WI38 (cell line): ENCODE measurements at regions not wholly inside any gene's neighbourhood (a gene's known extent, or its start where the extent isn't known, plus 50 kb on each side); places are given as distances from the start of the nearest gene placed in this dataset.
"Not testable (repeated sequence)": the region's sequence is repeated elsewhere in the genome, so short reads cannot be mapped to it uniquely, and the experiment has no call there.

Source experiments
- H3K4me3 ChIP-seq: 2 replicates; pipeline ENCODE4 v1.5.1; 2011; ENCODE audit warnings: low read depth, mild to moderate bottlenecking, control low read depth, low read length
- TF ChIP-seq, protein P1 (sequence below): IDR thresholded peaks from 2 replicates; pipeline ENCODE4 v1.5.1; 2012; ENCODE audit warnings: low read depth, mild to moderate bottlenecking, control low read depth, low read length

DNA sequence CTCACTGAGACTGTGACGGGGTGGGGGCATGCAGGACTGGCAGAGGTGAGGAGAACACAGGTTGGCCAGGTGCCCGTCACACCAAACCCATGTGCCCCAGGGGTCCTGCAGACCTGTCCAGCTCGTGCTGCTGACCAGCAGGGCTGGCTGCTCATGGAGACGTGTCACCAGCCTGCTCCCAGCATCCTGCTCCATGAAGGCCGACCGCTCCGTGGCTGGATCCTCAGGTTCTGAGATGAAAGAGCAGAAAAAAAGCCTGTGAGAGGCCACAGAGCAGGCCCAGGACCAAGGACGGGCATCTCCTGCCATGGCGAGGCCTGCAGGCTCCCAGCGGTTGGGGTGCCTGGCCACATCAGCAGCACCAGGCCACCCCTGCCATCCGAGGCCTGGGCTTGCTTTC, 71.7 kb upstream of the DRD5 start:
- no peak overlapping the region for H3K4me3 ChIP-seq
- TF ChIP-seq, protein P1, sequence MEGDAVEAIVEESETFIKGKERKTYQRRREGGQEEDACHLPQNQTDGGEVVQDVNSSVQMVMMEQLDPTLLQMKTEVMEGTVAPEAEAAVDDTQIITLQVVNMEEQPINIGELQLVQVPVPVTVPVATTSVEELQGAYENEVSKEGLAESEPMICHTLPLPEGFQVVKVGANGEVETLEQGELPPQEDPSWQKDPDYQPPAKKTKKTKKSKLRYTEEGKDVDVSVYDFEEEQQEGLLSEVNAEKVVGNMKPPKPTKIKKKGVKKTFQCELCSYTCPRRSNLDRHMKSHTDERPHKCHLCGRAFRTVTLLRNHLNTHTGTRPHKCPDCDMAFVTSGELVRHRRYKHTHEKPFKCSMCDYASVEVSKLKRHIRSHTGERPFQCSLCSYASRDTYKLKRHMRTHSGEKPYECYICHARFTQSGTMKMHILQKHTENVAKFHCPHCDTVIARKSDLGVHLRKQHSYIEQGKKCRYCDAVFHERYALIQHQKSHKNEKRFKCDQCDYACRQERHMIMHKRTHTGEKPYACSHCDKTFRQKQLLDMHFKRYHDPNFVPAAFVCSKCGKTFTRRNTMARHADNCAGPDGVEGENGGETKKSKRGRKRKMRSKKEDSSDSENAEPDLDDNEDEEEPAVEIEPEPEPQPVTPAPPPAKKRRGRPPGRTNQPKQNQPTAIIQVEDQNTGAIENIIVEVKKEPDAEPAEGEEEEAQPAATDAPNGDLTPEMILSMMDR: no peak

GRCh38 chr4:9715271-9715670, 66.2 kb upstream of the DRD5 start:
- H3K4me3 ChIP-seq: not testable (repeated sequence)

GRCh38 chr4:9716093-9716492, 65.3 kb upstream of the DRD5 start:
- H3K4me3 ChIP-seq: no peak overlapping the region
- TF ChIP-seq, protein P1: no peak

- H3K4me3 ChIP-seq: not testable (repeated sequence)
These were observed 63.0 kb upstream of the DRD5 start for GRCh38 chr4:9718246-9718939.

- not testable (repeated sequence) for H3K4me3 ChIP-seq
These were observed 59.3 kb upstream of the DRD5 start for GRCh38 chr4:9722131-9722530.
